ENCODE measurements at regions not wholly inside any gene's neighbourhood (a gene's known extent, or its start where the extent isn't known, plus 50 kb on each side); places are given as distances from the start of the nearest gene placed in this dataset.

DNA sequence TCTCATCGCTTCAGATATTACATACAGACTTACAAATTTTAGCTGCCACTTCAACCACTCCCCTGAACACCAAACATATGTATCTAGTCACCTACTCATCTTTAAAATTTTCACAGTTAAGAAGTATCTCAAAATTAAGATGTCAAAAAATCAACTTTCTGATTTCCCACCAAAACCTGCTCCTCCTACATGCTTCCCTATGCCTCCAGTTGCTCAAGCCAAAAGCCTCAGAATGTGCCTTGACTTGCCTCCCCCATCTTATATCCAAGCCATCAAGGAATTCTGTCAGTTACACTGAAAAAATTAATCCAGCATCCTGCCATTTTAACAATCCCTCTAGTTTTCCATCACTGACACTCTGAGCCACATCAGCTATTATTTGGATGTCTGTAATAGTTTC, 85.0 kb downstream of the SPRY2 start:
- Histone ChIP-seq H3K27me3 (ENCODE audit: insufficient read depth, low read length) (no peaks in the 10 kb centered on the region), H4K91ac (ENCODE audit: insufficient read length, low read depth, low read length) (no peak overlapping the region), H3K23ac (ENCODE audit: insufficient read length, low read depth, low read length) (no peak overlapping the region), H3K18ac (ENCODE audit: insufficient read length, low read depth, low read length) (no peak overlapping the region), H3K79me2 (ENCODE audit: insufficient read depth, low read length) (no peaks in the 10 kb centered on the region), H3K79me1 (ENCODE audit: insufficient read depth, low read depth, low read length, poor library complexity, severe bottlenecking) (no peaks in the 10 kb centered on the region), H3K9ac (ENCODE audit: extremely low read depth, insufficient read length, low read length) (no peak overlapping the region), H2BK12ac (ENCODE audit: insufficient read length, low read depth, low read length) (no peak overlapping the region), H2BK15ac (ENCODE audit: low read depth, low read length) (no peak overlapping the region), H3K56ac (ENCODE audit: insufficient read length, low read depth, low read length) (no peak overlapping the region), H3K4me2 (ENCODE audit: insufficient read depth, insufficient read length, low read length) (no peak overlapping the region), H3K14ac (ENCODE audit: insufficient read depth, low read length) (no peak overlapping the region), H3K4me1 (ENCODE audit: insufficient read depth, low read length) (no peaks in the 10 kb centered on the region), H3K9me3 (ENCODE audit: control insufficient read depth, low read depth, low read length) (no peaks in the 10 kb centered on the region), H3K27ac (ENCODE audit: insufficient read length, low read depth, low read length) (no peak overlapping the region), H3T11ph (ENCODE audit: low read length) (no peak overlapping the region), H4K8ac (replicated peaks; ENCODE audit: insufficient read length, low read depth, low read length) (no peak overlapping the region), H2AK5ac (ENCODE audit: insufficient read length, low read length) (no peak overlapping the region), H4K20me1 (ENCODE audit: control insufficient read depth, insufficient read depth, insufficient read length) (no peaks in the 10 kb centered on the region), H2BK5ac (ENCODE audit: insufficient read length, low read length) (no peak overlapping the region), H4K5ac (ENCODE audit: insufficient read length, low read depth, low read length) (no peak overlapping the region), H2BK20ac (ENCODE audit: low read depth, low read length, poor library complexity, severe bottlenecking) (no peak overlapping the region), H2BK120ac (ENCODE audit: low read depth, low read length, poor library complexity, severe bottlenecking) (no peak overlapping the region), H2AFZ (ENCODE audit: low read length) (no peak overlapping the region), H3K4ac (ENCODE audit: low read depth, low read length) (no peak overlapping the region), H3K23me2 (ENCODE audit: insufficient read length, low read depth, low read length, poor library complexity, severe bottlenecking) (no peaks in the 10 kb centered on the region)
- H3K27ac Mint-ChIP-seq, result peak overlapping the region in 1 of 3 experiments; percentile 25; a peak in 1 of 7 replicates
- H3K9me3 Mint-ChIP-seq, result peaks cover 0 to 2% of the 10 kb centered on the region in 2 experiments; a peak in 1 of 5 replicates
- no peak overlapping the region for H3K4me3 Mint-ChIP-seq
- no peaks in the 10 kb centered on the region for H3K4me1 Mint-ChIP-seq
- H3K27me3 Mint-ChIP-seq (ENCODE audit: low read depth), result no peaks in the 10 kb centered on the region
- no peaks in the 10 kb centered on the region; a peak in 1 of 7 replicates for H3K36me3 Mint-ChIP-seq (ENCODE audit: insufficient read depth in 1 of 3, low read depth in 3 of 3)
- TF ChIP-seq, protein P1, sequence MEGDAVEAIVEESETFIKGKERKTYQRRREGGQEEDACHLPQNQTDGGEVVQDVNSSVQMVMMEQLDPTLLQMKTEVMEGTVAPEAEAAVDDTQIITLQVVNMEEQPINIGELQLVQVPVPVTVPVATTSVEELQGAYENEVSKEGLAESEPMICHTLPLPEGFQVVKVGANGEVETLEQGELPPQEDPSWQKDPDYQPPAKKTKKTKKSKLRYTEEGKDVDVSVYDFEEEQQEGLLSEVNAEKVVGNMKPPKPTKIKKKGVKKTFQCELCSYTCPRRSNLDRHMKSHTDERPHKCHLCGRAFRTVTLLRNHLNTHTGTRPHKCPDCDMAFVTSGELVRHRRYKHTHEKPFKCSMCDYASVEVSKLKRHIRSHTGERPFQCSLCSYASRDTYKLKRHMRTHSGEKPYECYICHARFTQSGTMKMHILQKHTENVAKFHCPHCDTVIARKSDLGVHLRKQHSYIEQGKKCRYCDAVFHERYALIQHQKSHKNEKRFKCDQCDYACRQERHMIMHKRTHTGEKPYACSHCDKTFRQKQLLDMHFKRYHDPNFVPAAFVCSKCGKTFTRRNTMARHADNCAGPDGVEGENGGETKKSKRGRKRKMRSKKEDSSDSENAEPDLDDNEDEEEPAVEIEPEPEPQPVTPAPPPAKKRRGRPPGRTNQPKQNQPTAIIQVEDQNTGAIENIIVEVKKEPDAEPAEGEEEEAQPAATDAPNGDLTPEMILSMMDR (conservative IDR thresholded peaks at IDR 0.05), result no peak
- DNase-seq, result no peak
- WGBS (ENCODE audit: extremely low coverage, insufficient read length, low lambda C conversion rate), result no CpG with 5 or more reads among the region's 1 CpG
